Naive B cell (primary cell): ENCODE measurements at regions not wholly inside any gene's neighbourhood (a gene's known extent, or its start where the extent isn't known, plus 50 kb on each side); places are given as distances from the start of the nearest gene placed in this dataset.
"Not testable (repeated sequence)": the region's sequence is repeated elsewhere in the genome, so short reads cannot be mapped to it uniquely, and the experiment has no call there.

Experiments used
- ATAC-seq, 2 donors: fragments of 150-1000 bp; cut with Tn5 transposase; 2 replicates each; pipeline ENCODE4 v1.10.0; 2021; ENCODE audit warnings: low read depth in 2 of 2, mild to moderate bottlenecking in 2 of 2, moderate library complexity in 2 of 2
- DNase-seq: peaks from one replicate; pipeline ENCODE4 v3.0.0; 2022
- H3K27ac Mint-ChIP-seq, 6 donors: one replicate each; pipeline ENCODE4 v1.8.0; 2020 to 2022; ENCODE audit warnings: mild to moderate bottlenecking in 6 of 6, mixed read lengths in 6 of 6, moderate library complexity in 5 of 6, inconsistent platforms in 2 of 6
- H3K27me3 Mint-ChIP-seq, 3 donors: one replicate each; pipeline ENCODE4 v1.8.0; 2021 to 2022; ENCODE audit warnings: mixed read lengths in 3 of 3, mild to moderate bottlenecking in 1 of 3
- H3K36me3 Mint-ChIP-seq, 2 donors: one replicate each; pipeline ENCODE4 v1.8.0; 2020 to 2022; ENCODE audit warnings: mixed read lengths in 2 of 2, inconsistent platforms in 1 of 2, mild to moderate bottlenecking in 1 of 2
- H3K4me1 Mint-ChIP-seq, 3 donors: one replicate each; pipeline ENCODE4 v1.8.0; 2020 to 2022; ENCODE audit warnings: mixed read lengths in 3 of 3, inconsistent platforms in 1 of 3, mild to moderate bottlenecking in 1 of 3, moderate library complexity in 1 of 3
- H3K4me3 Mint-ChIP-seq, 8 donors: one replicate each; pipeline ENCODE4 v1.8.0; 2020 to 2022; ENCODE audit warnings: mild to moderate bottlenecking in 8 of 8, mixed read lengths in 8 of 8, moderate library complexity in 8 of 8, inconsistent platforms in 2 of 8
- H3K9me3 Mint-ChIP-seq, 7 donors: one replicate each; pipeline ENCODE4 v1.8.0; 2020 to 2022; ENCODE audit warnings: mixed read lengths in 7 of 7, mild to moderate bottlenecking in 5 of 7, inconsistent platforms in 2 of 7, moderate library complexity in 1 of 7

GRCh38 chr14:105971593-105972500 is 445.5 kb downstream of the TMEM121 start:
- peak overlapping the region in 1 of 6 donors; percentile 22 for H3K27ac Mint-ChIP-seq
- H3K4me3 Mint-ChIP-seq = no peak overlapping the region
- H3K4me1 Mint-ChIP-seq = peaks cover 12 to 27% (median 26%) of the 10 kb centered on the region in 3 donors
- no peak for ATAC-seq
- H3K27me3 Mint-ChIP-seq = no peaks in the 10 kb centered on the region
- no peaks in the 10 kb centered on the region for H3K9me3 Mint-ChIP-seq
- H3K36me3 Mint-ChIP-seq = no peaks in the 10 kb centered on the region
- no peak for DNase-seq

GRCh38 chr14:105974902-105975301 is 448.5 kb downstream of the TMEM121 start:
- H3K27ac Mint-ChIP-seq = no peak overlapping the region
- H3K36me3 Mint-ChIP-seq = no peaks in the 10 kb centered on the region
- peak overlapping the region in 1 of 8 donors; percentile 25 for H3K4me3 Mint-ChIP-seq
- ATAC-seq (peak; percentile 61 to 70), DNase-seq (peak; percentile 38)
- H3K9me3 Mint-ChIP-seq = no peaks in the 10 kb centered on the region
- H3K27me3 Mint-ChIP-seq = no peaks in the 10 kb centered on the region
- peaks cover 2 to 4% (median 3%) of the 10 kb centered on the region in 3 donors for H3K4me1 Mint-ChIP-seq

GRCh38 chr14:105978618-105979295 is 452.4 kb downstream of the TMEM121 start:
- H3K27ac Mint-ChIP-seq = no peak overlapping the region
- H3K9me3 Mint-ChIP-seq = no peaks in the 10 kb centered on the region
- peaks cover 3 to 21% (median 13%) of the 10 kb centered on the region in 3 donors for H3K4me1 Mint-ChIP-seq
- ATAC-seq (no peak), DNase-seq (no peak)
- H3K36me3 Mint-ChIP-seq = no peaks in the 10 kb centered on the region
- H3K4me3 Mint-ChIP-seq = no peak overlapping the region
- H3K27me3 Mint-ChIP-seq = no peaks in the 10 kb centered on the region

- no peaks in the 10 kb centered on the region for H3K9me3 Mint-ChIP-seq
These were observed 453.1 kb downstream of the TMEM121 start for GRCh38 chr14:105979446-105979845.

GRCh38 chr14:105980224-105980623 is 453.8 kb downstream of the TMEM121 start:
- Mint-ChIP-seq H3K36me3 (no peaks in the 10 kb centered on the region), H3K4me3 (no peak overlapping the region), H3K27ac (no peak overlapping the region), H3K9me3 (no peaks in the 10 kb centered on the region), H3K27me3 (no peaks in the 10 kb centered on the region), H3K4me1 (peaks cover 3 to 20% (median 13%) of the 10 kb centered on the region in 3 donors)
- ATAC-seq (no peak), DNase-seq (no peak)

More at GRCh38 chr14:105979446-105979845, 453.1 kb downstream of the TMEM121 start:
- DNase-seq = no peak
- H3K27ac Mint-ChIP-seq = no peak overlapping the region
- H3K4me3 Mint-ChIP-seq = no peak overlapping the region
- H3K36me3 Mint-ChIP-seq = no peaks in the 10 kb centered on the region
- H3K27me3 Mint-ChIP-seq = no peaks in the 10 kb centered on the region
- peaks cover 3 to 20% (median 13%) of the 10 kb centered on the region in 3 donors for H3K4me1 Mint-ChIP-seq
- no peak for ATAC-seq

GRCh38 chr14:105981517-105982302 is 455.3 kb downstream of the TMEM121 start:
- Mint-ChIP-seq H3K4me1 (peaks cover 3 to 24% (median 12%) of the 10 kb centered on the region in 3 donors), H3K4me3 (peak overlapping the region in 4 of 8 donors; percentile 22 to 61 (median 30)), H3K27ac (peak overlapping the region in 3 of 6 donors; percentile 51 to 74 (median 60))
- H3K27me3 Mint-ChIP-seq, H3K36me3 Mint-ChIP-seq, H3K9me3 Mint-ChIP-seq: not testable (repeated sequence)
- DNase-seq = peak; percentile 61
- peak; percentile 90 to 91 for ATAC-seq

- no peaks in the 10 kb centered on the region for H3K9me3 Mint-ChIP-seq
- no peak for ATAC-seq
- no peak overlapping the region for H3K4me3 Mint-ChIP-seq
- H3K4me1 Mint-ChIP-seq = peaks cover 6 to 30% (median 21%) of the 10 kb centered on the region in 3 donors
- no peak for DNase-seq
- H3K27ac Mint-ChIP-seq = no peak overlapping the region
- H3K36me3 Mint-ChIP-seq = no peaks in the 10 kb centered on the region
- no peaks in the 10 kb centered on the region for H3K27me3 Mint-ChIP-seq
These were observed 456.3 kb downstream of the TMEM121 start for GRCh38 chr14:105982664-105983063.

GRCh38 chr14:105986894-105987284 is 460.5 kb downstream of the TMEM121 start:
- Mint-ChIP-seq H3K27me3 (no peaks in the 10 kb centered on the region), H3K4me1 (peaks cover 6 to 24% (median 11%) of the 10 kb centered on the region in 3 donors), H3K36me3 (no peaks in the 10 kb centered on the region), H3K27ac (peak overlapping the region in 5 of 6 donors; percentile 23 to 88 (median 54)), H3K9me3 (no peaks in the 10 kb centered on the region), H3K4me3 (peak overlapping the region in 7 of 8 donors; percentile 16 to 86 (median 55))
- DNase-seq = no peak
- peak; percentile 69 to 79 for ATAC-seq

- ATAC-seq = peak; percentile 20 to 29
- peaks cover 6 to 17% (median 11%) of the 10 kb centered on the region in 3 donors for H3K4me1 Mint-ChIP-seq
- no peak for DNase-seq
- no peaks in the 10 kb centered on the region for H3K36me3 Mint-ChIP-seq
- H3K9me3 Mint-ChIP-seq = no peaks in the 10 kb centered on the region
- H3K27ac Mint-ChIP-seq = peak overlapping the region in 4 of 6 donors; percentile 23 to 67 (median 47)
- H3K4me3 Mint-ChIP-seq = peak overlapping the region in 5 of 8 donors; percentile 38 to 86 (median 53)
- no peaks in the 10 kb centered on the region for H3K27me3 Mint-ChIP-seq
These were observed 461.2 kb downstream of the TMEM121 start for GRCh38 chr14:105987563-105987962.

GRCh38 chr14:105989566-105990302 is 463.4 kb downstream of the TMEM121 start:
- no peaks in the 10 kb centered on the region for H3K27me3 Mint-ChIP-seq
- H3K4me1 Mint-ChIP-seq = peaks cover 6 to 17% (median 11%) of the 10 kb centered on the region in 3 donors
- H3K27ac Mint-ChIP-seq = peak overlapping the region in 1 of 6 donors; percentile 54
- no peaks in the 10 kb centered on the region for H3K9me3 Mint-ChIP-seq
- no peaks in the 10 kb centered on the region for H3K36me3 Mint-ChIP-seq
- no peak for DNase-seq
- peak overlapping the region in 2 of 8 donors; percentile 19 to 45 for H3K4me3 Mint-ChIP-seq
- ATAC-seq = no peak

GRCh38 chr14:105991677-105992076 is 465.3 kb downstream of the TMEM121 start:
- not testable (repeated sequence) for H3K36me3 Mint-ChIP-seq, H3K27ac Mint-ChIP-seq, ATAC-seq, H3K9me3 Mint-ChIP-seq, DNase-seq, H3K4me3 Mint-ChIP-seq, H3K27me3 Mint-ChIP-seq
- peaks cover 3 to 13% (median 9%) of the 10 kb centered on the region in 3 donors for H3K4me1 Mint-ChIP-seq

GRCh38 chr14:105993814-105994213 is 467.4 kb downstream of the TMEM121 start:
- H3K27me3 Mint-ChIP-seq = no peaks in the 10 kb centered on the region
- H3K27ac Mint-ChIP-seq = no peak overlapping the region
- H3K4me3 Mint-ChIP-seq = no peak overlapping the region
- peaks cover 6 to 12% (median 7%) of the 10 kb centered on the region in 3 donors for H3K4me1 Mint-ChIP-seq
- H3K9me3 Mint-ChIP-seq = no peaks in the 10 kb centered on the region
- no peaks in the 10 kb centered on the region for H3K36me3 Mint-ChIP-seq
- ATAC-seq (no peak), DNase-seq (no peak)
